GM21381 (cell line): ENCODE measurements at regions not wholly inside any gene's neighbourhood (a gene's known extent, or its start where the extent isn't known, plus 50 kb on each side); places are given as distances from the start of the nearest gene placed in this dataset.
"Not testable (repeated sequence)": the region's sequence is repeated elsewhere in the genome, so short reads cannot be mapped to it uniquely, and the experiment has no call there.

Experiments
- ATAC-seq: cut with Tn5 transposase; IDR thresholded peaks from one replicate; pipeline ENCODE4 v1.9.1; 2021; ENCODE audit warnings: mild to moderate bottlenecking, moderate library complexity; ENCODE audit not compliant: unreplicated experiment

DNA sequence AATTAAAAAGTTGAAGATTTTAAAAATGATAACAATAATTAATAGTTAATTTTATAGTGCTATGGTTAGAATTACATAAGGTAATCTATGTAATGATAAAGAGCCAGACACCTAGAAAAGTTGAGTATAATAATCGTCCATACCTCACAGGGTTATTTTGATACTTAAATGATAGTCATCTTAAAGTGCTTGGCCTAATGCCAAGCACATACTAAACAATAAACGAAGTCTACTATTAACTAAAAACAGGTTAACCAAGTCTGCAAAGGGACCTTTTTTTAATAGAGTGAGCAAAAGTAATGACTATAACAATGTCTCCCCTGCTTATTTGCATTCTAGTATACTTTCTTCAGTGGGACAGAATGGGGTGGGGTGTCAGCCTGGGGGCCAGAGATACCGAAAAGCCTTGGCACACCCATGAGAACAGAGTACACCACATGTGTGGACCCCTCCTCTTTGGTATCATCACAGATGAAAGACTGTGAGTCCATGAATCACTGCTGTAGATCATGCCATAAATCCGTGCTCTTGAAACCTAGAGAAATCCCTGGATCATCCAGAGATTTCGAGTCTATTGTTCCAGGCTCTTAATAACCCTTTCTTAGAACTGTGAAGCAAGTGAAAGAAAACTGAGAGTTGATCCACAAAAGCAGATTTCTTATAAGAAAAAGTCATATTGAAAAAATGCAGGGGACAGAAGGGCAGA lies 249.5 kb downstream of the PRELID2 start:
- ATAC-seq = no peak

DNA sequence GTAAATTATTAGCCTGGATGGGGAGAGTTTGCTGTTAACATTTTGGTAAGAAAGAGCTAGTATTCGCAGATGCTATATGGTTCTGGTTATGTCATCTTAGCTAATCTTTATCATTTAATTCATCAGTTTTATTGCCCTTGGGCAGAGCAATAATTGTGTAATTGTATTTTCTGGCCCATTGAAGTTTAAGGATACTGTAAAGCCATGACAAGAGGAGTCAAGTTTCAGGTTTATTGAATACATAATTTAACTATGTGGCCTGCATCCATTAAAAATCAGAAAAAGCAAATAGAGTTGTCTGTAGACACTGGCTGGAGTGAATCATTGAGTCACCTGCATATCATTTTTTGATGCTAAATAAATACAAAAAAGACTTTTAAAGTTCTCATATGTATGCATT lies 255.8 kb downstream of the PRELID2 start:
- ATAC-seq = no peak

DNA sequence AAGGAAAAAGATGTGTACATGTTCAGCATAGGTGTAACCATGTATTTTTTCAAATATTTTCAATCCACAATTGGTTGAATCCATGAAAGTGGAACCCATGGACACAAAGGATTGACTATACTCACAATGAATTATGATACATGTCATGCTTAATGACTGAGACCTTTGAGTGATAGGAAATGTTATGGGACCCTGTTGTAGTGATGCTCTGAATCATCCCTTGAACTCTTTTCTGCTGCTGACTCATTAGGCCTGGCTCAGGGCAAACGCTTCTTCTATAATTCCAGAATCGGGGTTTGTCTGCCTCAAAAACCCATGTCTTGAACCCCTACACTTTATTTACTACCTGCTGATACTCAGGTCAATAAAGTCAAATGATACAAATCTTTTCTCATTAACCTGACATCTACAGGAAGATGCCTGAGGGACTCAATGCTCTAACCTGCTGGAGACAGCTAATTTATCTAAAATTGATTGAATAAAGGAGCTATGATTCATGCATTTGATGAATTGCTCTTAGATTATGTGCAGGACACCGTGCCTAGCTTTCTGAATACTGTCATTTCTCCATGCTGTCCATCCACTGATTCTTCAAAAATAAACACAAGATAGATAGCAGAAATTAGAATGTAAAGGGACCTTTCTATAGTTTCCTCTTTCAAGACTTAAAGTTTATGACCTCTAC lies 260.1 kb downstream of the PRELID2 start:
- no peak for ATAC-seq

DNA sequence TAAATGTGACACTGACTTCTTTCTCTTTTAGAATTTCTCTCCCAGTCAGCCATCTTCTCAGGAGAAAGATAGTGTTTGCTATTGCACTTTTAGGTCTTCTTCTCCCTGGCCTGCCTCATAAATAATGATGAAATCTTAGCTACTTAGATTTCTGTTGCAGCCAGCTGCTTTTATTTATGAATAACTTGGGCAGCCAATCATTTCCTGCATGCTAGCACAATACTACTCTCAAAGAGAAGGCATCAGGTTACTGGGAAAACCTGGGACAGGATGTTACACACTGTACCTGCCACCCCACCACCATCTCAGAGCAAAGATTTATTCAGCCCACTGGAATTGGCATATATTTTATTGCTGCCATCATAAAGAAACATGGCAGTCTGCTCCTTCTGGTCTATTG lies 266.6 kb downstream of the PRELID2 start:
- ATAC-seq = no peak

DNA sequence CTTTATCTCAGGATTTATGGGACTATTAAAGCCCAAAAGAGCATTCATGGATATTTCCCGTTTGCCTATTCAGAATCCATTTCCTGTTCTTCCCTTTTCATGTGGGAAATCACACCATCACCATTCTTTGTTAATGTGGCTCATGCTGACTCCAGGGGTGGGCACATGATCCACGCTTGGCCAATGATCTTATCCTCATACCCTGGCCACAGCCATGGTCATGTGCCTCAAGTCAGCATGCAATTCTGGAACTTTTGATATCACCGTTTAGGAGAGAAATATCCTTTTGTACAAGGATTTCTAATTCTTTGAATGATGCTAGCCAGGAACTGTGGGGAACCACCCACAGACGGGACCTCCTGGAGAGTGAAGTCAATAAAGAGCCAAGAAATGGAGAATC lies 272.2 kb downstream of the PRELID2 start:
- ATAC-seq = no peak

DNA sequence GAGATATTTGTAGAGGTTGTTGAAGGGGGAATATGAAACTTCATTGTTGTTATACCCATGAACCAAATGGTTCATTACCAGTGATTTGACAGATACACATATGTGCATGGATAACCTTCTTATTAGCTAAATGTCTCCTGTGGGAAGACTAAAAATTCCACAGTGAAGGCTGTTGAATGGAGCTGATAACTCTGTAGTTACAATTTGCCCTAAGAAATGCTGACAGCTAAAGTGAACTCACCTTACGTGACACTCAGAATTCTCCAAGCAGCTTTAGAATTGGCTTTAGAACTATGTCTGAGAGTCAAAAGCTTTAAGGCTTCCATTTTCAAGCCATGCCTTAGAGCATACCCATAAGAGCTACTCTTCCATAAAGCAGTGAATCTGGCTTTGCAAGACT lies 276.9 kb downstream of the PRELID2 start:
- ATAC-seq = no peak

DNA sequence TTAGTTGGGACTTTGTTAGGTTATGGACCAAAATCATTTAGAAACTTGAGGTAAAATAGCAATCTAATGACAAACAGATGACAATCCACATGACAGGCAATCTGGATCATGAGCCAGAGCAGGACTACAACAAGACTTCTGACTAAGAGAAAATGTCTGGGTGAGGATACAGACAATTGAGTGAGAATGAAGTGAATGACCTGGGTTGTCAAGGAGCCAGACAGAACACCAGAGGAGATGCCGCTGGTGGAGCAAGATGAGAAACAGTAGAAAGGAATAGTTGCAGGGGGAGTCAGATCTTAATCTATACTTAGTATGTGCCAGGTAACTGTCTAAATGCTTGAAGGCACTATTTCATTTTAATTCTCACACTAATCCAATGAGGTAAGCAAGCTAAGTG lies 277.8 kb downstream of the PRELID2 start:
- no peak for ATAC-seq

DNA sequence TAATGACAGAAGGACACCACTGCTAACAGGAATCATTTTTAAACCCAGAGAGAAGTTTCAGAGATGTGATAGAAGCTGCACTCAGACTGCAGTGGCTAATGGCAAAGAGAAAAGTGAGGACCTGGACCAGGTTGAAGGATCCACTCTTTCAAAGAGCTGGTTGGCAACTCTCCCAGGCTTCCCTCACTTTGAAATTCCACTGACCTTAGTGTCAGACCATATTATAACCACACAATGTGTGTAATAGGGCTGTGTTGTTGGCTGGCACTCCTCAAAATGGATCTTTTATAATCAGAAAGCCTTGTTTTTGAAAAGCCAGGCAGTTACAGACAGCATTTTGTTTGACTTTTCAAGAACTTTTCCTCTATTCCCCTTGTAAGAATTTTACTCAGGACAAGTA lies 280.7 kb downstream of the PRELID2 start:
- no peak for ATAC-seq

DNA sequence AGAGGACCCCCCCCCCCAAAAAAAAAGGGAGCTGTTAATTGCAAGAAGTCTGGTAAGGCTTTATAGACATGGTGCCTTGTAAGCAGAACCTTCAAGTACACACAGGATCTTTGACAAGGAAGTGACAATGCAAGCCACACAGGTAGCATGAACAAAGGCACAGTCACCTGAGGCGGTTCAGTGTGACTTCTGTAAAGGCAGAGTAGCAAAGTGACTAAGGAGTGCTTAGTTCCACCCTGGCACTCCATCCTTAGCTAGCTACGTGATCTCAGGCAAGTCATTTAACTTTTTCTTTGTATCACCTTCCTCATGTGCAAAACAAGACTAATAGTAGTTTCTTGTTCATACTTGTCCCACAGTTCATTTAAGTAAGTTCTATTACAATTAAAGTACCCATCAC lies 282.0 kb downstream of the PRELID2 start:
- no peak for ATAC-seq

DNA sequence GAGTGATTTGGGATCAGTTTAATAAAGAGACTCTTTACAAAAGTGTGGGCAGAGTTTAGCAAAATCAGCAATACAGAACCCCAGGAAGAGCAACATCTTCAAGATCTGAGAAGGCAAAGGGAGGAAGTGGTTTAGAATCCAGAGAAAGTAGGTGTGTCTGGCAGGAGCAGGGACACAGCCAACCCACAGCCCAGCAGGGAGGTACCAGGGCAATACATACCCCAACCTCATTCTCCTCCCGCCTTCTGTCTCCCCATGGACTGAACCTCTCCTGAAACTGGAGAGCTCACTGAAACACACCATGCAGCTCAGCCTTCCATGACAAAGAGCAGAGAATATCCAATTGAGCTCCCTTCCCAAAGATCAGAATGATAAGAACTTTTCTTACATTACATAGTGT lies 283.4 kb downstream of the PRELID2 start:
- ATAC-seq = no peak

DNA sequence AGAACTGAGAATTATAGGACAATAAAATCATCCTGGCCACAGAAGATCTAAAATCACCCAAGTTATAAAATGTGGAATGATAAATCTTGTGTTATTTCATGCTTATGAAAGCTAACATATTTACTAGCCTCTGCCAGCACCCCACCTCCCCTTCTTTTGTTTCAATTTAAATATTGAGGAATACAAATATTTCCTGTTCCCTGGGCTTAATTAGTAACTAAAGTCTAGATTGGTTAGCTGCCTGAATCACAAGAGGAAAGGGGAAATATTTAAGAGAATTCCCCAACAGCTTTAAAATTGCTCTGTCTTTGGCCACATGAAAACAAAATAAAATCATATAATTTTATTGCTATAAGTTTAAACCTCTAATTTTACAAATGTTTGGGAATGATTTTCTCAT lies 287.0 kb downstream of the PRELID2 start:
- no peak for ATAC-seq

DNA sequence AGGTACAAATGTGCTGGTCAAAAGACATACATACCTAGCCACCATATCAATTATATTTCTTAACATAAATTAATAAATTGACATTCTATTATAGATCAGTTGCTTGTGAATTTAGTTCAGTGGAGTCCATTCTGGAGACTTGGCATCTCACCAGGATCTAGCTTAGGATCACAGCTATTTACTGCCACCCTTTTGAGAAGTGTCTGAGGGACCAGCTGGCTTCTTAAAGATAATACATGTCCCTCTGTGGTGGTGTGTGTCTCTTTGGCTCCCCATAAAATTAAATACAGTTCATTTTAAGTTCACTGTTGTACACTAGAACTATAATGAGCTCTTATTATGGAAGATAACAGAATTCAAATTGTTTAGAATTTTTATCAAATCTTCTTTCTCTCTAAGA lies 290.7 kb downstream of the PRELID2 start:
- ATAC-seq = no peak

DNA sequence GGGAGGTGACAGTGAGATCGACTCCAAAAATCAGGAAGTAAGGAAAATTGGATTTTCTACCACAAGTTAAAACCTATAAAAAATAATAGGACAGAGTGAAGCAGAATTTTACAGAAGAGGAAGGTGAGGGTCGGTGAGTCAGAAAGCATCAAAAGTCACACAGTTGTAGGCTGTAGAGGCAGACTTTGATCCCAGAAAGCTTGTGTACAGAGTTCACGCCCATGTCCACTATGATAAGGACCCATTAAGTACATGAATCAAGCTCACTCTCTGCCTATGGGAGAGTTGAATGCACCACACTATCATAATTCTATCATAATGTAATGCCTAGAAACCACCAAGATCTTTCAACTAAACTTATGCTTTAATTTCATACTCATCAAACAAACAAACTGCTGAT lies 291.2 kb downstream of the PRELID2 start:
- no peak for ATAC-seq

DNA sequence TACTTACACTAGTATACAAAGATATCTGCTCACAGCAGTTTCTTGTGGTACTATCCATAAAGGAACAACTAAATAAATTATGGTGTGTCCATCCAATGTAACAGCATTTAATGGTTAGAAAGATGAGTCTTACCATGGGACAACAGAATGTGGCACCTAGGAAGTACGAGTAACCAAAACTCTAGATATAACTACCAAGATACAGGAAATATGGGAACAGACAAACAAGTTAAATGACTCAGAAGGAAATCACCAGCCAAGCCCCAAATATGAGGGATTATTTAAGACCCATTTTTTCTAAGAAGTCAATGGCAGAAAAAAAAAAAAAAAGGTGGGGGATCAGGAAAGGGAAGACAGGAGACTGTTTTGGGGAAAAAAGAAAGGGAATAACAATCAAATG lies 294.8 kb downstream of the PRELID2 start:
- ATAC-seq = no peak

DNA sequence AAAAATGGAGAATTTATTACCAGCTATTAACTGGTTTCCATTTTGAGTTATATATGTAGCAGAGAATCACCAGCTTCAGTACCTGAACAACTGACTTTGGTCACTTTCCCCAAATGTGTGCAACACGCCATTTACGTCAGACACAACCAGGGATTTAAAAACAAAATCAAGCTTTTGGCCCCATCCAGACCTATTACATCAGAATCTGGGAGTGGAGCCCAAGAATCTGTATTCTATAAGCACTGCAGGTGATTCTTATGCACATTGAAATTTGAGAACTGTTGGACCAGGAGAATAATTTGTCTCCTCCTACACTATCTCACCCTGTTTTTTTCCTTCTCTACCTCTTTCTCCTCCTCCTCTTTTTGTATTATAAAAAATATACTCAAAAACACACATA lies 295.9 kb downstream of the PRELID2 start:
- no peak for ATAC-seq

DNA sequence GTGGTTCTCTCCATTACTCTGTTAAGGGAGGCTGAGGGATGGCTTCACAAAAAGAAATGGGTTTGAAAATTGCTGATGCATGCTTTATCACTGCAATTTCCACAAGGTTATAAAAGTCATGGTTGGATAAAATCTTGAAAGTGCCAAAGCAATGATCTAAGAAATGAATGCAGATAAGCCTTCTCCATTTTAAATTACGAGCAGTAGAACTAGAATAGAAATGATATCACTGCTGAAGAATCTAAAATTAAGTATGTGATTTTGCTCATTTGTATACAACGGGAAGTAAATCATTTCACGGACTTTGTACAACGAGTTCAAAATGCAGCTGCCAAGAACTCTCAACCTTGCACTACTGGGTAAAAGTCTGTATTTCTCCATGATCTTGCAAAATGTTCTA lies 299.0 kb downstream of the PRELID2 start:
- ATAC-seq = no peak

DNA sequence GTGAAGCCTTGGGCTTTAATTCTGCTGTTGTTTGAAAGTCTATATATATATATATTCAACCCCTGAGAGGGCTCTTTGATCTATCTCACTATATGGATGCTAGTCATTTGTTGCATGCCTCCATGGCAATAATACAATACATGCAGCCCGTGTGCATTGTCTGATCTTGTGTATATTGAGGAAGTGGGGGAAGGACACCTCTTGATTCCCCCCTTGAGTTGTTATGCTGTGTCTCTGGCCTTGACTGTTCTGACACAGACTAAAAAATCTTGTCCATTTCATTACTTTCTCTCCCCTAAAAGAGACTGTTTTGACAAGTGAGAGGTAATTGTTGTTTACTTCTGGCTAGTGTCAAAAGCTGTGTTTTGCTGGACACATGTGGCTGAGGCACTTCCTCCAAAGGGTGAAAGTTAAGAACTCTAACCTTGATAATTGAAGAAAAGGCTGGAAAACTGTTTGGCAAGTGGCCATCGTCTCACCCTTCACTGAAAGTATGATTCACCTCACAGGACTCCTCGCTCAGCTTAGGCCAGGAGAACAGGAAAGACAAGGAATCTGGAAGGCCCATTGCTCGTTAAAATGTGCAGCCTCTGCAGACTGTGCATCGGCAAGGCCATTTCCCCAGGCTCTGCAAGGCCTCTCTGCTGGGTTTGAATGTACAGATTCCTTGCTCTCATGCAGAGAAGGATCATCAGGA lies 304.0 kb downstream of the PRELID2 start:
- no peak for ATAC-seq

DNA sequence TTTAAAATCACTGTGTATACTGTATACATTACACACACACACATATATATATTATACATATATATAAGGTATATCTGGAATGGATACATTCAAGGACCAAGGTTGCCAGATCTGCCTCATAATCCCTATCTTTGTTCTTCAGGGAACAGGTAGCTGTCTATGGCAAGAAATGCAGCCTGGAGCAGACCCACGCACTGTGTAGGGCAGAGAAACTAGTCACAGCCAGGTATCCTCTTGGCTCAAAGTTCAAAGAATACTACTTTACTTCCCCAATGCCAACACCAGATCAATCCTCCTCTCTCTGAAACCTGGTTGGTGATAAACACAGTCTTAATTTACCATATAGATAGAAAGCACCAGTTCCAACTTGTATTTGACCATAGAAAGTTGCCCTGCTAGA lies 313.6 kb downstream of the PRELID2 start:
- ATAC-seq = no peak

DNA sequence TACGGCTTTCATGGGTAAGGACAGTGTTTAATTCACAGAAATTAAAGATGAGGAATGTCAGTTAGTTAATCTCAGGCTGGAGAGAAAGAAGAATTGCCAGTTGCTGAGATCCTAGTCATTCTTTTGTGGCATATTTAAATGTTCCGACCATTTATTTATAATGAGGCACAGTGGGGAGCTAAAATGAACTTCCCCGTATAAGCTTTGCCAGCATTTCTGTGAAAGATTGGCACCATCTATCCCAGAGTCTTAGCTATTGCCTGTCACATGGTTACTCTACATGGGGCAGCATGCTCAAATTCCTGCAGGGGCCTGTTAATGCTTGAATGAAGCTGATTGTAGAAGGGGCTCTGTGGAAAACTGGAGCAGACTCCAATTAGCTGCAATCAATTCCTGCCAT lies 314.1 kb downstream of the PRELID2 start:
- no peak for ATAC-seq

DNA sequence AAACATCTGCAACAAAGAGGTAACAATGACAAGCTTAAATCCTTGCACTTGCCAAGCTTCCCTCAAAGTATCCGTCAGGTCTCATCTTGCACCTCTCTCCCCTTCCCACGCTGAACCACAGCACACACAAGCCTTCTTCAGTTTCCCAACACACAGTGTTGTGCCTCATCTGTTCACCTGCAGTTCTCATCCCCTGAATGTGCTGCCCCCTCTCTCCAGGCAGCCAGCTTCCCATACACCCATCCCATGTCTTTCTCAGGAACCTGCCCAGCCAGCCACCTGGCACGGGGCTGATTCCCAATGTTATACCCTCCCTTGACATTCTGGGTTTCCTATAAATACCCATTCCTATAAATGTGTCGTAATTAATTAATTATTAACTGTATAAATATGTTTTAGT lies 314.8 kb downstream of the PRELID2 start:
- no peak for ATAC-seq

DNA sequence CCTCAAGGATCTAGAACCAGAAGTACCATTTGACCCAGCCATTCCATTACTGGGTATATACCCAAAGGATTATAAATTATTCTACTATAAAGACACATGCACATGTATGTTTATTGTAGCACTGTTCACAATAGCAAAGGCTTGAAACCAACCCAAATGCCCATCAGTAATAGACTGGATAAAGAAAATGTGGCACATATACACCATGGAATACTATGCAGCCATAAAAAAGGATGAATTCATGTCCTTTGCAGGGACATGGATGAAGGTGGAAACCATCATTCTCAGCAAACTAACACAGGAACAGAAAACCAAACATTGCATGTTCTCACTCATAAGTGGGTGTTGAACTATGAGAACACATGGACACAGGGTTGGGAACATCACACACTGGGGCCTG lies 317.6 kb downstream of the PRELID2 start:
- ATAC-seq = not testable (repeated sequence)

DNA sequence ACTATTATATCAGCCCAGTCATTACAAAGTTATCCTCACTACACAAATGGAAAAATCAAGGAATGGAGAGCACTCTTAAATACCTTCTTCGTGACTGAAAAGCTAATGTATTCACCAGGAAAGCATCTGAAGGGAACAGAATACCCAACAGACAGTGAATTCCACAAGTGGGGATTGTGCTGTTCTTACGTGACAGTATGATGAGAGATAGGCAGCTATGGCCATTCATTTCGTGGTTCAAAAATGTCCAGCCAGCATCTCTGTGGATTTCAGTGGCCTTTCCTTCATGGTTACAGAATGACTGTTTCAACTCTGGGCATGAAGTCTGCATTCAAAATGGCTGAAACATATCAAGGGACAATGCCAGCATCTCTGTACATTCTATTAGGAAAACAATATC lies 323.8 kb downstream of the PRELID2 start:
- no peak for ATAC-seq
